Heart right ventricle (tissue), 16 donors: ENCODE measurements at regions not wholly inside any gene's neighbourhood (a gene's known extent, or its start where the extent isn't known, plus 50 kb on each side); places are given as distances from the start of the nearest gene placed in this dataset.

Source experiments
- ATAC-seq, 8 donors: fragments of 200-7000 bp; cut with Tn5 transposase; one replicate each; pipeline ENCODE4 v1.9.1; 2020; ENCODE audit warnings: mild to moderate bottlenecking in 8 of 8, moderate library complexity in 8 of 8, moderate number of reproducible peaks in 1 of 8
- DNase-seq, 2 donors: peaks; one replicate each; pipeline ENCODE4 v3.0.0-alpha.2; 2020
- H3K27ac ChIP-seq, 10 donors: fragments of 200-600 bp; sonication (generic) in 2 of 10; one replicate each; pipeline versions ENCODE4 v1.5.0 to v1.8.0; 2020 to 2022; ENCODE audit warnings: mild to moderate bottlenecking in 3 of 10
- H3K27me3 ChIP-seq, 7 donors: fragments of 200-600 bp; one replicate each; pipeline ENCODE4 v1.8.0; 2021 to 2022; ENCODE audit warnings: mild to moderate bottlenecking in 2 of 7
- H3K36me3 ChIP-seq, 9 donors: fragments of 200-600 bp; sonication (generic) in 1 of 9; one replicate each; pipeline versions ENCODE4 v1.5.0 to v1.8.0; 2020 to 2022; ENCODE audit warnings: mild to moderate bottlenecking in 2 of 9
- H3K4me1 ChIP-seq, 9 donors: fragments of 200-600 bp; sonication (generic) in 1 of 9; one replicate each; pipeline versions ENCODE4 v1.5.0 to v1.8.0; 2020 to 2022; ENCODE audit warnings: mild to moderate bottlenecking in 4 of 9
- H3K4me3 ChIP-seq, 10 donors: fragments of 200-600 bp; sonication (generic) in 2 of 10; one replicate each; pipeline versions ENCODE4 v1.5.0 to v1.8.0; 2020 to 2022; ENCODE audit warnings: mild to moderate bottlenecking in 7 of 10, moderate library complexity in 2 of 10
- H3K9me3 ChIP-seq, 11 donors: fragments of 200-600 bp in 10 of 11; sonication (generic) in 2 of 11; one replicate each; pipeline versions ENCODE4 v1.5.0 to v1.8.0; 2013 to 2022; ENCODE audit warnings: mild to moderate bottlenecking in 2 of 11, control low read depth in 1 of 11, moderate library complexity in 1 of 11
- WGBS, 2 donors: extraction: QIAGEN DNeasy Blood & Tissue Kit; methylation state at CpG; one replicate each; pipeline ENCODE4 v1.1.7; 2013; ENCODE audit warnings: inconsistent platforms in 1 of 2; 5-methylcytosine and 5-hydroxymethylcytosine counted together
- intact Hi-C, 10 donors: fragments of 100-400 bp; cut with DNase I; formaldehyde crosslinking; loops; one replicate each; pipeline versions ENCODE4 v1.11.1 to v1.14.2; 2022
- TF ChIP-seq, protein P1 (sequence below), 9 donors: fragments of 200-600 bp; sonication (generic) in 2 of 9; IDR thresholded peaks; one replicate each; pipeline versions ENCODE4 v1.5.0 to v1.8.0; 2021 to 2022; ENCODE audit warnings: antibody characterized with exemption in 9 of 9, mild to moderate bottlenecking in 5 of 9, moderate library complexity in 1 of 9
- donor health status: Arrhythmogenic right ventricular cardiomyopathy.
- donor health status: ischemic (EF 13 %, LVEDD 7.1; RV severe dilation, severe dysfunction).
- donor health status: healthy with polysubstance abuse.
- donor health status: DM: no; HTN: yes; CAD: no.
- donor health status: DM: no; HTN: no; CAD: no.
- donor health status: ischemic (EF 25% LVEDD 6.9; RV normal size, moderate dysfunction).
- donor health status: ischemic (EF 25% LVEDD 5.7; RV mildly dilated, moderate dysfunction).
- donor health status: healthy.
- donor health status: DM: yes; HTN: yes; CAD: no.
- donor health status: Ischemic cardiomyopathy.
- donor health status: ischemic (EF 35%, LVEDD 5.7; RV mildly dilated, moderate dysfunction).
- donor health status: nonischemic (EF 11% LVEDD 7.7; RV severe dilation, severe dysfunction).
- donor health status: DM: yes; HTN: yes; CAD: no.
- donor health status: PGD.
- donor health status: ischemic (EF 29% LVEDD 5.4; RV normal size, mild dysfunction).
- donor health status: nonischemic (EF 23%, LVEDD 6.1; RV moderate dilation, normal function).

DNA sequence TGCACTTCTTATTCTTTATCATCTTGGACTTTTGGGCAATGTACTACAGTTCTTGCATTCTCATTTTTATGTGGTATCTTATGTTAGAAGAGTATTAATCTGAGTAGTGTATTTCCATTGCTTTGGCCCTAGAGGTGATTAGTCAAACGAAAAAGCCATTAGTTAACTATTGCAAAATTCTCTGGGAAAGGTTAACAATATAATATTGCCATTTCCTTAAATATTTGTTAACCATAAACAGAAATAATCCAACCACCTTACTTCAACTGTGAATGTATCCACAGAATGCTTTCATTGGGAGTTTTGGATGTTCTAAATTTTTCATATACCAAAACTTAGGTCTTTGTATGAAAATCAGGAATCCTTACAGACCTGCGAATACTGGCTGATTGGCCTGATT lies 294.6 kb upstream of the UGT8 start:
- intact Hi-C loops = no loop called here
- Histone ChIP-seq H3K36me3 (no peaks in the 10 kb centered on the region), H3K4me1 (no peaks in the 10 kb centered on the region), H3K9me3 (peaks cover 0 to 9% (median 0%) of the 10 kb centered on the region in 11 donors), H3K27me3 (no peaks in the 10 kb centered on the region), H3K27ac (no peak overlapping the region), H3K4me3 (no peak overlapping the region)
- DNase-seq = no peak
- WGBS, 2 donors = 74 to 78% methylated on average over 2 of the region's 2 CpGs
- TF ChIP-seq, protein P1, sequence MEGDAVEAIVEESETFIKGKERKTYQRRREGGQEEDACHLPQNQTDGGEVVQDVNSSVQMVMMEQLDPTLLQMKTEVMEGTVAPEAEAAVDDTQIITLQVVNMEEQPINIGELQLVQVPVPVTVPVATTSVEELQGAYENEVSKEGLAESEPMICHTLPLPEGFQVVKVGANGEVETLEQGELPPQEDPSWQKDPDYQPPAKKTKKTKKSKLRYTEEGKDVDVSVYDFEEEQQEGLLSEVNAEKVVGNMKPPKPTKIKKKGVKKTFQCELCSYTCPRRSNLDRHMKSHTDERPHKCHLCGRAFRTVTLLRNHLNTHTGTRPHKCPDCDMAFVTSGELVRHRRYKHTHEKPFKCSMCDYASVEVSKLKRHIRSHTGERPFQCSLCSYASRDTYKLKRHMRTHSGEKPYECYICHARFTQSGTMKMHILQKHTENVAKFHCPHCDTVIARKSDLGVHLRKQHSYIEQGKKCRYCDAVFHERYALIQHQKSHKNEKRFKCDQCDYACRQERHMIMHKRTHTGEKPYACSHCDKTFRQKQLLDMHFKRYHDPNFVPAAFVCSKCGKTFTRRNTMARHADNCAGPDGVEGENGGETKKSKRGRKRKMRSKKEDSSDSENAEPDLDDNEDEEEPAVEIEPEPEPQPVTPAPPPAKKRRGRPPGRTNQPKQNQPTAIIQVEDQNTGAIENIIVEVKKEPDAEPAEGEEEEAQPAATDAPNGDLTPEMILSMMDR (IDR thresholded peaks at IDR 0.05) = no peak
- no peak for ATAC-seq

GRCh38 chr4:114304567-114304966 lies 294.0 kb upstream of the UGT8 start:
- intact Hi-C loops = no loop called here
- 53 to 65% methylated on average over 1 of the region's 1 CpG for WGBS, 2 donors
- no peaks in the 10 kb centered on the region for H3K27me3 ChIP-seq
- H3K4me3 ChIP-seq = no peak overlapping the region
- DNase-seq (no peak), ATAC-seq (no peak)
- no peak overlapping the region for H3K27ac ChIP-seq
- H3K36me3 ChIP-seq = no peaks in the 10 kb centered on the region
- H3K4me1 ChIP-seq = no peaks in the 10 kb centered on the region
- TF ChIP-seq, protein P1 (IDR thresholded peaks at IDR 0.05) = no peak
- peaks cover 0 to 9% (median 0%) of the 10 kb centered on the region in 11 donors for H3K9me3 ChIP-seq

GRCh38 chr4:114306946-114307345 lies 291.7 kb upstream of the UGT8 start:
- intact Hi-C loops = no loop called here
- H3K36me3 ChIP-seq = no peaks in the 10 kb centered on the region
- TF ChIP-seq, protein P1 (IDR thresholded peaks at IDR 0.05) = no peak
- H3K4me3 ChIP-seq = no peak overlapping the region
- DNase-seq (no peak), ATAC-seq (no peak)
- 74 to 80% methylated on average over 2 of the region's 2 CpGs for WGBS, 2 donors
- no peaks in the 10 kb centered on the region for H3K9me3 ChIP-seq
- no peaks in the 10 kb centered on the region for H3K27me3 ChIP-seq
- no peaks in the 10 kb centered on the region for H3K4me1 ChIP-seq
- no peak overlapping the region for H3K27ac ChIP-seq

DNA sequence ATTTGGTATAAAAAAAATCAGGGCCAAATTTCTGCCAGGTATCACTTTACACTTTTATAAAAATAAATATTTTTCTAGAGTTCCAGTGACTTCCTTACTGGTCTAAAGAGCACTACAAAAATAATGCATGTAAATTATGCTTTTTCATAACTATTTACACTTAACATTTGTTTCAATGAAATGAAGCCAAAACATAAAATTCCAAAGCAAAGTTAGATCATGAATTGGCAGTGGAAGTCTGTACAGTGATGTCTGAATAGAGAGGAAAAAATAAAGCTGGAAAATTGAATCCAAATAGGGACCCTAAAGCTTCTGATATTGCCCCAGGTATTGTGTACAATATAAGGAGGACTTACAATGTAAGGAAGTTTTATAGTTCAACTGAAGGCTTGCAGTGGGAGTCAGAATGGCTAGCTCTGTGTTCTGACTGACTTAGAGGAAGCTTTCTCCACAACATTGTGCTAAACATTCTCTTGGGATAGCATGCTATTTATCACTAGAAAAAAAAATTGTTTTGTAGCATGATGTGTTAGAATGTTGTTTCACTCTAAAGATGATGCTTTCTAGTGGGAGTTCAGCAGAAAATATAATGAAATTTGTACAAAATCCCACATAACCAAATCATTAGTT lies 288.2 kb upstream of the UGT8 start:
- intact Hi-C loops = no loop called here
- Histone ChIP-seq H3K4me3 (no peak overlapping the region), H3K4me1 (no peaks in the 10 kb centered on the region), H3K27me3 (no peaks in the 10 kb centered on the region), H3K27ac (no peak overlapping the region), H3K9me3 (peaks cover 0 to 12% (median 0%) of the 10 kb centered on the region in 11 donors), H3K36me3 (no peaks in the 10 kb centered on the region)
- DNase-seq (no peak), ATAC-seq (no peak)
- TF ChIP-seq, protein P1 (IDR thresholded peaks at IDR 0.05) = no peak
